Pulmonary artery endothelial cell (primary cell): ENCODE measurements at regions not wholly inside any gene's neighbourhood (a gene's known extent, or its start where the extent isn't known, plus 50 kb on each side); places are given as distances from the start of the nearest gene placed in this dataset.
A peak's percentile ranks its signal among the peaks of the same experiment; 100 is the strongest.
"Not testable (repeated sequence)": the region's sequence is repeated elsewhere in the genome, so short reads cannot be mapped to it uniquely, and the experiment has no call there.

Source experiments
- DNase-seq: peaks from one replicate; pipeline ENCODE4 v3.0.0-alpha.2; 2011; ENCODE audit warnings: low read depth, low spot score

- DNase-seq: no peak
Measured at GRCh38 chr5:87136733-87137132, 130.9 kb upstream of the RASA1 start.

GRCh38 chr5:87137283-87137682 is 130.4 kb upstream of the RASA1 start:
- DNase-seq: no peak

- no peak for DNase-seq
Measured at GRCh38 chr5:87138091-87138805, 129.4 kb upstream of the RASA1 start.

GRCh38 chr5:87139795-87140194 is 127.9 kb upstream of the RASA1 start:
- DNase-seq: no peak

GRCh38 chr5:87141544-87141943 is 126.1 kb upstream of the RASA1 start:
- no peak for DNase-seq

DNA sequence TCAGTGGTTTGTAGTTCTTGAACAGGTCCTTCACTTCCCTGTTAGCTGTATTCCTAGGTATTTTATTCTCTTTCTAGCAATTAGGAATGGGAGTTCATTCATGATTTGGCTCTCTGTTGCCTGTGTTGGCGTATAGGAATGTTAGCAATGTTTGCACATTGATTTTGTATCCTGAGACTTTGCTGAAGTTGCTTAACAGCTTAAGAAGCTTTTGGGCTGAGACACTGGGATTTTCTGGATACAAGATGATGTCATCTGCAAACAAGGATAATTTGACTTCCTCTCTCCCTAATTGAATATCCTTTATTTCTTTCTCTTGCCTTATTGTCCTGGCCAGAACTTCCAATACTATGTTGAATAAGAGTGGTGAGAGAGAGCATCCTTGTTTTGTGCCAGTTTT is 121.8 kb upstream of the RASA1 start:
- not testable (repeated sequence) for DNase-seq

DNA sequence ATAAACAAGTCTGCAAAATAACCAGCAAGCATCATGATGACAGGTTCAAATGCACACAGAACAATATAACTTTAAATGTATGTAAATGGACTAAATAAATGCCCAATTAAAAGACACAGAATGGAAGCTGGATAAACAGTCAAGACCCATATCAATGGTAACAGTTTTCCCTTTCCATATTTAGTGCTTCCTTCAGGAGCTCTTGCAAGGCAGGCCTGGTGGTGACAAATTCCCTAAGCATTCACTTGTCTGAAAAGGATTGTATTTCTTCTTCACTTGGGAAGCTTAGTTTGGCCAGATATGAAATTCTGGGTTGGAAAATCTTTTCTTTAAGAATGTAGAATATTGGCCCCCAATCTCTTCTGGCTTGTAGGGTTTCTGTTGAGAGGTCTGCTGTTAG is 120.2 kb upstream of the RASA1 start:
- no peak for DNase-seq

DNA sequence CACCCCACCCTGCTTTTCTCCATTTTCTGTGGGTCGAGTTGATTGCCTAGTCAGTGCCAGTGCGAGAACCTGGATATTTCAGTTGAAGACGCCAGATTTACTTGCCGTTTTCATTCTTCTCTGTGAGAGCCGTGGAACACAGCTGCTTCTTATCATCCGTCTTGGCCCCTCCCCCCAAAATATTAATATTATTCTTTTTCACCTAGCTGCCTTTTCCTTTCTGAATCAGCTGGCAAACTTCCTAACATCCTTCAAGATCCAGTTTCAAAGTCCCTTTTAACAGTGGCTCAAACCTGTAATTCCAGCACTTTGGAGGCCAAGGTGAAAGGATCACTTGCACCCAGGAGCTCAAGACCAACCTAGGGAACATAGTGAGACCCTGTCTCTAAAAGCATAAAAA is 117.1 kb upstream of the RASA1 start:
- no peak for DNase-seq

- DNase-seq: peak; percentile 69
Measured at GRCh38 chr5:87151547-87151946, 116.1 kb upstream of the RASA1 start.

DNA sequence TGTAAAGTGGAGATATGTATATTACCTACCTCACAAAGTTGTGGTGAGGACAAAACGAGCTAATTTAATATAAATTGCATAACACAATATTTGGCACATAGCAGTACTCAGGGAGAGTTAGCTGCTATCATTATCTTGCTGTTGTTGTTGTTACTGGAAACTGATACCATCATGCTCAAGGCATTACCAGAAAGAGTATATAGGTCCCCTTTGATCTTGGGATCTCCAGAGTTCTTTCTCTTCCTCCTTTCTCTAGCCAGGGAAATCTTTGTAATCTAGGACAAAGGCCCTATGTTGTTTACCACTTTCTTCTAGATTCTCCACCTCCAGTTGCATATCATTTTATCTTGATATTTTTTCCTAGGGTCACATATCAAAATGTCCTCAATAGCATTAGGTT is 114.8 kb upstream of the RASA1 start:
- DNase-seq: no peak

DNA sequence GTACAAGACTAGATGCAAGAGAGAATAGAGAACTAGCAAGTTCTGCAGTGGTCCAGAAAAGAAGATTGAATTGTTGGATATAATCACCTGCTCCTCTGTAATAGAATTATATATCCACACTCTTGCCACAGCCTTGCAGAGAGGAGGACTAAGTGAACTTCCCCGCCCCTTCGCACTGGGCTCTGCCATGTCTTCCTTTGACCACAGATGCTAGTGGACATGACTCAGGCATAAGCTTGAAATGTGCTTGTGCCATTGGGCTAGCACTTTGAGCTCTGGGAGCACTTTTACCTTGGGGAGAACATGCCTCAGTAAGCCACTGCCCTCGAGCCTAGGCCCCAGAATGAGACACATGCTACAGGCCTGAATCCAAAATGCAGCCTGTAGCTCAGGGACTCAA is 113.5 kb upstream of the RASA1 start:
- no peak for DNase-seq

DNA sequence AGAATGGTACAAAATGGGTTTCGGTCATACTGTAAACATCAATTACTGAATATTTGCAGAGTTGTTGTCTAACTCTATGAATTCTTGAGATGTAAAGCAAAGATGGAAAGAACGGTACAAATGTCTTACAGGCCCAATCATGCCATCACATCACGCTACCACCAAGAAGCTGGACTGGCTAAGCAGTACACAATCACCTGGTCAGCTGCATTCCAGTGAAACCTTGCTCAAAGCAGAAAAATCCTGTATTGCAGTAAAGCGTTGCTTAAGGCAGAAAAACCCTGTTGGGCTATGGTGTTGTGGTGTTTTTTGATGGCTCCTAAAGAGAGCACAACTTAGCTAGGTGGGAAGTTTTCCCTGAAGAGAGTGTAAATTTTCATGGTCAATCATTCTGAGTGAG is 112.6 kb upstream of the RASA1 start:
- DNase-seq: no peak

GRCh38 chr5:87156631-87157030 is 111.1 kb upstream of the RASA1 start:
- DNase-seq: no peak

- no peak for DNase-seq
Measured at GRCh38 chr5:87164409-87164808, 103.3 kb upstream of the RASA1 start.

GRCh38 chr5:87169300-87169991 is 98.2 kb upstream of the RASA1 start:
- no peak for DNase-seq

DNA sequence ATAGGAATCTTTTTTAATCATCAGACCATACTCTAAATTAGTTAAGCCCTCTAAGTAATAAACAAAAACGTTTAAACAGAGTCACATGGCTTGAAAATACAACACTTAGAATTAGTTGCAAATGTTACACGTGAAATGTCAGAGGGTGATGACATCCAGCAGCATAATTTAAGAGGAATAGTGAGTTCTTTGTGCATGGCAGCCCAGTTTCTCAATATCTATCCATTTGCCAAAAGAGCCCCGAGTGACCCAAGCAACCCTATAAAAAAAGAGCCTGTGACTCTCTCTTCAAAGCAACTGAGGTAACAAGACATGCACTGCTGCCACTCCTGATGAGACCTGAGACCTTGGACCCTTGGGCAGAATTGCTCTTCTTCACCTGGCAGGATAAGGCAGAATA is 96.9 kb upstream of the RASA1 start:
- DNase-seq: no peak

DNA sequence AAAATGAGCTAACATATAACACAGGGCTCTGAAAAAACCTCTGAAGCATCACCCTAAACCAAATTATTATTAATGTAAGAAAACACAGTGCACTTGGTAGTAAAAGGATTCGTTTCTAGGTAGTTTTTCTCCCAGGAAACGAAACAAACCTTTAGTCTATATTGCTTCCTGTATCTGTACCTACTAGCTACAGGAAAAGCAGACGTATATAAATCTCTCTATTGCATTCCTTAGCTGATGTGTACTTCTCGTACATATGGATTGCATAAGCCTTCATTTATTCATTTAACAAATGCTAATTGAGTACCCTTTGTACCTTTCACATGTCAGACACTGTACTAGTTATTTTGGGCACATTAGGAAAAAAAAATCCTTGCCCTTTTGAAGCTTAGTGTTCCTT is 85.0 kb upstream of the RASA1 start:
- no peak for DNase-seq

- DNase-seq: no peak
Measured at GRCh38 chr5:87183896-87184295, 83.8 kb upstream of the RASA1 start.

- no peak for DNase-seq
Measured at GRCh38 chr5:87184605-87185004, 83.1 kb upstream of the RASA1 start.

DNA sequence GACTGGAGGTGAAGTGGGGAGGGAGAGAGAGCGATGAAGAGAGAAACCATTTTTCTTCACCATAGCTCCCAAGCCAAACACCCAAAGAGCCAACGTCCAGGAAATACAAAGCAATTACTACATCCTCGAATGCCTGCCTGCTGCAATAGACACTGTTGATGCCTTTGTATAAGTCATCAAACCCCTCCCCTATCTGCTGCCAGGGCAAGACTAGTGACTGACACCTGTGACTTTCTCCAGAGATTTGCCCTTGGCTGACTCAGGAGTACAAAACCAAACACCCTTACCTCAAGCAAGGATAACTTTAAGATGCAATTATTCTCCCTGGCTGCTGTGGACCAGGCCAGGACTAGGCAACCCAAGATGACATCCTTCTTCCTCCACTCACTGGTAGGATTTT is 81.8 kb upstream of the RASA1 start:
- DNase-seq: no peak

GRCh38 chr5:87188391-87188790 is 79.3 kb upstream of the RASA1 start:
- DNase-seq: no peak

GRCh38 chr5:87190041-87190440 is 77.6 kb upstream of the RASA1 start:
- DNase-seq: no peak

DNA sequence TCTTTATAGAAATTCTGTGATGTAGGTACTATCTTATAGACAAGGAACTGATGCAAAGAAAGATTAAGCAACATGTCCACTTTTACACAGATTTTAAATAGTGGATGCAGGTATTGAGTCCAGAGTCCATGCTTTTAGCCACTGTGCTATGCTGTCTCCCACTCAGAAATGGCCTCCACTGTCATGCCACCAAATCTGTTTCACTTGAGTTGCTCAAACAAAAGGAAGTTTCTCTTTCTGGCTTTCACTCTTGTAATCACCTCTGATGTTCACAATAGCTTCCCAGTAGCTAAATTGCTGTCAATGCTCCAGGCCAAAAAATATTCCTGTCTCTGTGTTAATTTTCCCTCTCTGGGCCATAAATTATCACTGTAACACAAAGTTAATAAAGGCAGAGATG is 77.0 kb upstream of the RASA1 start:
- no peak for DNase-seq
